GM13977 (cell line): ENCODE measurements at regions not wholly inside any gene's neighbourhood (a gene's known extent, or its start where the extent isn't known, plus 50 kb on each side); places are given as distances from the start of the nearest gene placed in this dataset.
"Not testable (repeated sequence)": the region's sequence is repeated elsewhere in the genome, so short reads cannot be mapped to it uniquely, and the experiment has no call there.

Source experiments
- DNase-seq: peaks from one replicate; pipeline ENCODE4 v3.0.0; 2012; ENCODE audit warnings: low spot score
- in situ Hi-C: fragments of 300-500 bp; cut with MboI; formaldehyde crosslinking; loops from one replicate; pipeline ENCODE4 v1.12.0; 2022; ENCODE audit warnings: low sequenced_read_pairs, low pct_unique_long_range_greater_than_20kb, mixed read lengths, inconsistent platforms; ENCODE audit not compliant: unreplicated experiment
- TF ChIP-seq, protein P1 (sequence below): IDR thresholded peaks from 2 replicates; pipeline ENCODE4 v1.5.1; 2012; ENCODE audit warnings: mild to moderate bottlenecking, control low read depth; ENCODE audit not compliant: insufficient read depth; ENCODE audit errors: extremely low read depth, missing control alignments

DNA sequence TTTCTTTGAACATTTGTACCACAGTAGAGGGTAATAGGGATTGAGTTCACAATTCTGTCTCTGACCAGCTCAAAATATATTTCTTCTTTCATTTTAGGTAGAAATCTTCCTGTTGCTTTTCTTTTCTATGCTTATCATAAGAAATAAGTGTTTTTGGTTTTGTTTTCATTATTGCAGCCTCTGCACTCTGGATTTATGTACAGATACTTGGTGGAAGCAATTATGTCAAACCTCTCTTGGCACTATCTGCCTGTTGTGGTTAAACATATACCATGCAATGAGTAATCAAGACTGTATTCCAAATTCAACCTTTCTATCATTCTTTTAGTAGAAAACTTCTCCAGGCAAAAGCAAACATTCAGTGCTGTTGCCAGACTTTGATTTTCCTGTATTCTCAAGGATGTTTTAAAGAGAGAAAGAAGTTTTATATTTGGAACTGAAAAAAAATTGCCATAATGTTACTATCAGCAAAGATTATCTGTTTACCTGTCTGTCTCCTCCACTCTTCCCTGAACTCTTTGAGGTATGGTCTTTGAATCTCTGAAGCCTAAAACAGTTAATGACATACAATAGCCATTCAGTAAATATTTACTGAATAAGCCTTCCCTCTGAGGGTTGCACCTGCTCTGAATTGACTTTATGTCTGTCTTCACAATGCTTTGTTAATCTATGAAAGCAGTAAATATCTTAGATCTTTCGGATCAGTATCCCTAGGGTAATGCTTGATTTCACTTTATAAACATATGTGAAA lies 612.5 kb upstream of the PRR20A start:
- TF ChIP-seq, protein P1, sequence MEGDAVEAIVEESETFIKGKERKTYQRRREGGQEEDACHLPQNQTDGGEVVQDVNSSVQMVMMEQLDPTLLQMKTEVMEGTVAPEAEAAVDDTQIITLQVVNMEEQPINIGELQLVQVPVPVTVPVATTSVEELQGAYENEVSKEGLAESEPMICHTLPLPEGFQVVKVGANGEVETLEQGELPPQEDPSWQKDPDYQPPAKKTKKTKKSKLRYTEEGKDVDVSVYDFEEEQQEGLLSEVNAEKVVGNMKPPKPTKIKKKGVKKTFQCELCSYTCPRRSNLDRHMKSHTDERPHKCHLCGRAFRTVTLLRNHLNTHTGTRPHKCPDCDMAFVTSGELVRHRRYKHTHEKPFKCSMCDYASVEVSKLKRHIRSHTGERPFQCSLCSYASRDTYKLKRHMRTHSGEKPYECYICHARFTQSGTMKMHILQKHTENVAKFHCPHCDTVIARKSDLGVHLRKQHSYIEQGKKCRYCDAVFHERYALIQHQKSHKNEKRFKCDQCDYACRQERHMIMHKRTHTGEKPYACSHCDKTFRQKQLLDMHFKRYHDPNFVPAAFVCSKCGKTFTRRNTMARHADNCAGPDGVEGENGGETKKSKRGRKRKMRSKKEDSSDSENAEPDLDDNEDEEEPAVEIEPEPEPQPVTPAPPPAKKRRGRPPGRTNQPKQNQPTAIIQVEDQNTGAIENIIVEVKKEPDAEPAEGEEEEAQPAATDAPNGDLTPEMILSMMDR = no peak
- no peak for DNase-seq
- in situ Hi-C loops = no loop called here

DNA sequence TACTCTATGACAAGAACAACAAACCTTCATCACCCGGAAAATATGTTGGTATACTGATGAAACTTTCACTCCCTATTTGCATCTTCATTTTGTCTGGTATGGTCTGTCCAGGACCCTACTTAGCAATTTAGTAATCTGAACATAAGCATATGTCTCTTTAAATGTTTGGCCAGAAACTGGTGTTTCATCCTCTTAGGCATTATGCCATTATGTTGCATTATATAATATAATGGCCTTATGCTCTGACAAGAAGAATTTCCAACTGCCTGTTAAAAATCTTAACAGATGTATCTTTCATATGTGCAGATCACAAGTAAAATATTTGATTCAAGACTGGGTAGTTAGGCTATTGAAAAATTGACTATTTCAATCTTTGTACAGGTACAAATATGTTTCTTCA lies 610.6 kb upstream of the PRR20A start:
- in situ Hi-C loops = no loop called here
- no peak for DNase-seq
- TF ChIP-seq, protein P1 = no peak

DNA sequence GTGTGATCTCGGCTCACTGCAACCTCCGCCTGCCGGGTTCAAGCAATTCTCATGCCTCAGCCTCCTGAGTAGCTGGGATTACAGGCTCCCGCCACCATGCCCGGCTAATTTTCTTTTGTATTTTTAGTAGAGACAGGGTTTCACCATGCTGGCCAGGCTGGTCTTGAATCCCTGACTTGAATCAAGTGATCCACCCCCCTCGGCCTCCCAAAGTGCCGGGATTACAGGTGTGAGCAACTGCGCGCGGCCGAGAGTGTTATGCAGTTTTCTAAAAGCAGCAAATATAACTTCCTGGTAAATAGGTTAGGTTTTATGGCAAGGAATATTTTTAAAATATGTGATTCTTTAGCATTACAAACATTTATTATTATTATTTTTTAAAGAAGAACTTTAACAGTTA lies 592.8 kb upstream of the PRR20A start:
- DNase-seq, in situ Hi-C loops: not testable (repeated sequence)

DNA sequence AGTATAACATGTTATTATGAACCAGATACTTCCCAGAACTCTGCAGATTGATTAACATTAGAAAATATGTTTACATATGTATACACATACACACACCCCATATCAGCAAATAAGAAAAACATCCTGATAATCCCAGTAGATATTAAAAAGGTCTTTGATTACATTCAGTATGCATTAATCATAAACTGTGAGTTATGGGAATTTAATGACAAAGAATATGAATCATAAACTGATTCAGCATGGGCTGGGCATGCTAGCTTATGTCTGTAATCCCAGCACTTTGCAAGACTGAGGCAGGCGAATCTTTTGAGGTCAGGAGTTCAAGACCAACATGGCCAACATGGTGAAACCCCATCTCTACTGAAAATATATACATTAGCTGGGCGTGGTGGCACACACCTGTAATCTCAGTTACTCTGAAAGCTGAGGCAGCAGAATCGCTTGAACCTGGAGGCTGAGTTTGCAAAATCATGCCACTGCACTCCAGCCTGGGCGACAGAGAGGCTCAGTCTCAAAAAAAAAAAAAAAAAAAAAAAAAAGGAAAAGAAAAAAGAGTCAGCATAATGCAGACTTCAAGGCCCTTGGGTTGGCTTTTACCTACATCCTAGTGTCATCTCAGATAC lies 581.9 kb upstream of the PRR20A start:
- DNase-seq = no peak
- in situ Hi-C loops = no loop called here
- TF ChIP-seq, protein P1 = no peak

DNA sequence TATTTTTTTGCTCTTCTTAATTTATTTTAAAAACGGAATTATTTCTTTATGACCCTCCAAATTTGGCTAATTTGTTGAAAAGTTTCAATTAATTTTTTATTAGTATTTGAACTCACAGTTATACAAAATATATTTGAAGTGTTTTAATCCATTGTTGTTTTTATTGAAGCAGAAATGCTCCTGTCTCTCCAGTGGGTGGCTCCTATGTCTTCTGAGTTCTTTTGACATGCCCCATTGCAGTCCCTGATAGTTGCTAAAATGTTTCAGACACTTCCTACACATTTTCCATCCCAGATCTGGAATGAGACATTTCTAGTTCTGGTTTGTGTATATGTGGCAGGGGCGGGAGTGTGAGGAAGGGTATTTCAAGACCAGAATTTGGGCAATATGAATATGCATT lies 579.4 kb upstream of the PRR20A start:
- TF ChIP-seq, protein P1 = no peak
- in situ Hi-C loops = no loop called here
- no peak for DNase-seq

DNA sequence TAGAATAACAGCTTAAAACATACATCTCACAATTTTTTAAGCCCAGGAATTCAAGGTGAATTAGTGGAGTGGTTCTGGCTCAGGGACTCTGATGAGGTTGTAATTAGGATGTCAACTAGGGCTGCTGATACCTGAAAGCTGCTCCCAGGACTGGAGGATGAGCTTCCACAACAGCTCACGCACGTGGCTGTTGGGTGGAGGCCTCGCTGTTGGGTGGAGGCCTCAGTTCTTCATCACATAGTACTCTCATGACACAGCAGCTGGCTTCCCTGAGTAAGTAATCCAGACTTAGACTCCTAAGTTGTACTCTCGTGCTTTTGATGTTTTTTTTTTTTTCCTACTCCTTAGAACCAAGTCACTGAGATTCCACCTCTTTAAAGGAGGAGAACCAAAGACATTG lies 577.1 kb upstream of the PRR20A start:
- TF ChIP-seq, protein P1 = no peak
- in situ Hi-C loops = no loop called here
- DNase-seq = no peak

DNA sequence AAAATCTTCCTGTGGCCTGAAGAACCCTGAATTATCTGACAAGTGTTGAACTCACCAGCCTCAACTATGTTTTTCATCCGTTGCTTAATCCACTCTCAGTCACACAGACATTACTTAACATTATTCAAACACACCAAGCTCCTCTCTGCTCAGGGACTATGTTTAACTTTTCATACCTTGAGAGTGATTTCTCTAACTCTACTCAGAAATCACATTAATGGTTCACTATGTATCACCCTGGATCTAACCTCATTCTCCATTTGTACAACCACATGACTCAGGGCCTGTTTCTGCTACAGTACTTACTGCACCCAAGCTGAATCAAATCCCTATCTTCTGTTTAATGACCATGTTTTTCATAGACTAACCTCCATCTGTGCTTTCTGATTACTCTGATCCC lies 553.7 kb upstream of the PRR20A start:
- TF ChIP-seq, protein P1 = no peak
- DNase-seq = no peak
- in situ Hi-C loops = no loop called here
